Neural progenitor cell (in vitro differentiated cells): ENCODE measurements at regions not wholly inside any gene's neighbourhood (a gene's known extent, or its start where the extent isn't known, plus 50 kb on each side); places are given as distances from the start of the nearest gene placed in this dataset.

ENCODE experiments used
- DNase-seq: peaks from one replicate; pipeline ENCODE4 v3.0.0-alpha.2; 2016; ENCODE audit warnings: low spot score
- H2AFZ ChIP-seq: fragments of 200-600 bp; sonication (generic); replicated peaks from 2 replicates; pipeline ENCODE4 v1.6.1; 2016; ENCODE audit warnings: antibody characterized with exemption
- H3F3A ChIP-seq: fragments of 200-600 bp; sonication (generic); 2 replicates; pipeline ENCODE4 v1.6.1; 2016; ENCODE audit warnings: antibody characterized with exemption, low read depth
- H3K27ac ChIP-seq: fragments of 200-600 bp; sonication (generic); 2 replicates; pipeline ENCODE4 v1.5.1; 2016; ENCODE audit warnings: mild to moderate bottlenecking
- H3K27me3 ChIP-seq: fragments of 200-600 bp; sonication (generic); 2 replicates; pipeline ENCODE4 v1.6.1; 2016; ENCODE audit warnings: mild to moderate bottlenecking, moderate library complexity
- H3K36me3 ChIP-seq: fragments of 200-600 bp; sonication (generic); 2 replicates; pipeline ENCODE4 v1.5.1; 2016
- H3K4me1 ChIP-seq: fragments of 200-600 bp; sonication (generic); 2 replicates; pipeline ENCODE4 v1.6.1; 2016; ENCODE audit warnings: mixed run types
- H3K4me2 ChIP-seq: fragments of 200-600 bp; sonication (generic); 2 replicates; pipeline ENCODE4 v1.6.1; 2016
- H3K4me3 ChIP-seq: fragments of 200-600 bp; sonication (generic); 2 replicates; pipeline ENCODE4 v1.5.1; 2016
- H3K79me2 ChIP-seq: fragments of 200-600 bp; sonication (generic); 2 replicates; pipeline ENCODE4 v1.6.1; 2016; ENCODE audit warnings: low read depth
- H3K9ac ChIP-seq: fragments of 200-600 bp; sonication (generic); 2 replicates; pipeline ENCODE4 v1.6.1; 2016
- H3K9me3 ChIP-seq: fragments of 200-600 bp; sonication (generic); 2 replicates; pipeline ENCODE4 v1.5.1; 2016; ENCODE audit warnings: low read depth
- H4K20me1 ChIP-seq: fragments of 200-600 bp; sonication (generic); 2 replicates; pipeline ENCODE4 v1.6.1; 2016; ENCODE audit warnings: low read depth
- H3K27ac Mint-ChIP-seq: 3 replicates; pipeline ENCODE4 v1.8.0; 2021; ENCODE audit warnings: mixed read lengths
- H3K27me3 Mint-ChIP-seq: 2 replicates; pipeline ENCODE4 v1.8.0; 2022; ENCODE audit warnings: low read depth, mild to moderate bottlenecking, inconsistent platforms, moderate library complexity, mixed read lengths; ENCODE audit not compliant: insufficient read depth
- H3K36me3 Mint-ChIP-seq: 3 replicates; pipeline ENCODE4 v1.8.0; 2021; ENCODE audit warnings: mixed read lengths
- H3K4me1 Mint-ChIP-seq: 3 replicates; pipeline ENCODE4 v1.8.0; 2021; ENCODE audit warnings: mixed read lengths
- H3K4me3 Mint-ChIP-seq: 3 replicates; pipeline ENCODE4 v1.8.0; 2021; ENCODE audit warnings: mild to moderate bottlenecking, moderate library complexity, mixed read lengths
- H3K9me3 Mint-ChIP-seq: 3 replicates; pipeline ENCODE4 v1.8.0; 2020; ENCODE audit warnings: mixed read lengths
- EZH2 ChIP-seq: fragments of 200-600 bp; sonication (generic); IDR thresholded peaks from 2 replicates; pipeline ENCODE4 v1.6.1; 2017; ENCODE audit warnings: antibody characterized with exemption, mild to moderate bottlenecking, moderate library complexity
- EZH2phosphoT487 ChIP-seq: fragments of 200-600 bp; sonication (generic); IDR thresholded peaks from 2 replicates; pipeline ENCODE4 v1.6.1; 2017; ENCODE audit warnings: antibody characterized with exemption
- TF ChIP-seq, protein P1 (sequence below): fragments of 200-600 bp; sonication (generic); IDR thresholded peaks from 2 replicates; pipeline ENCODE4 v1.5.1; 2017; ENCODE audit warnings: antibody characterized with exemption, mild to moderate bottlenecking

DNA sequence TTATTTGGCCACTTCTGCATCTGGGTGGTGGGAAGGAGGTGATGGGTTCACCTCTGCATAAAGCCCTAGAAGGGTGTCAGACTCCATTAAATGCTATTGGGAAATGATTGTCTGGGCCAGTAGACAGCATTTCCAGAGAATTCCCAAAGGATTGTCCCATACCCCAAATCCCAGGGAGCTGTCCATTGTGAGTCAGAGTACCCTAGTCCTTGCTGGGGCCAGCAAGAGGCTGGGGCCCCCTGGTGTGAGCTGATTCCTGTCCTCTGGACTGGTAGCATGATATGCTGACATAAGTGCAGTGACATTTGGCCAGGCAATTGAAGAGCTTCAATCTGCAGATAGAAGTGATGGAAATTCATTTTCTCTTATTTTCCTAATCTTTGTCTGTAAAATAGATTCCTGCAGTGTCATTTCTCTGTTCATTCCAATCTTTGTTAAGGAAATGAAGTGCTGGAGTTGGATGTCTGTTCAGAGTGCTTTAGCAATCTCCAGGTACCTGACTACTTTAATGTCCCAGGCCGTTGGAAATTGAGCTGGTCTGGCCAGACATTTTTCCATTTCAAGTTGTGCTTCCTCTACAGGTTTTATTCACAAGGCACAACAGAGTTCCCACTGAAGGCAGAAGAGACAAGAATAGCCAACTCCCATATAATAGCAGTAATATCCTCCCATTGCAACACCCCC is 91.2 kb downstream of the RPLP1 start:
- Histone ChIP-seq H3K4me2 (no peak overlapping the region), H3K4me3 (no peak overlapping the region), H3K36me3 (no peaks in the 10 kb centered on the region), H3K27ac (no peak overlapping the region), H2AFZ (no peak overlapping the region), H3K4me1 (peaks cover 6% of the 10 kb centered on the region), H3K27me3 (no peaks in the 10 kb centered on the region), H3K79me2 (no peaks in the 10 kb centered on the region), H4K20me1 (no peaks in the 10 kb centered on the region), H3K9me3 (no peaks in the 10 kb centered on the region), H3F3A (no peaks in the 10 kb centered on the region), H3K9ac (no peak overlapping the region)
- Mint-ChIP-seq H3K36me3 (peaks cover 2% of the 10 kb centered on the region), H3K27ac (no peak overlapping the region), H3K4me1 (peaks cover 21% of the 10 kb centered on the region), H3K9me3 (peaks cover 2% of the 10 kb centered on the region), H3K27me3 (peaks cover 7% of the 10 kb centered on the region), H3K4me3 (no peak overlapping the region)
- DNase-seq = peak; percentile 46
- no peak for TF ChIP-seq EZH2phosphoT487
- TF ChIP-seq EZH2 = no peak
- TF ChIP-seq, protein P1, sequence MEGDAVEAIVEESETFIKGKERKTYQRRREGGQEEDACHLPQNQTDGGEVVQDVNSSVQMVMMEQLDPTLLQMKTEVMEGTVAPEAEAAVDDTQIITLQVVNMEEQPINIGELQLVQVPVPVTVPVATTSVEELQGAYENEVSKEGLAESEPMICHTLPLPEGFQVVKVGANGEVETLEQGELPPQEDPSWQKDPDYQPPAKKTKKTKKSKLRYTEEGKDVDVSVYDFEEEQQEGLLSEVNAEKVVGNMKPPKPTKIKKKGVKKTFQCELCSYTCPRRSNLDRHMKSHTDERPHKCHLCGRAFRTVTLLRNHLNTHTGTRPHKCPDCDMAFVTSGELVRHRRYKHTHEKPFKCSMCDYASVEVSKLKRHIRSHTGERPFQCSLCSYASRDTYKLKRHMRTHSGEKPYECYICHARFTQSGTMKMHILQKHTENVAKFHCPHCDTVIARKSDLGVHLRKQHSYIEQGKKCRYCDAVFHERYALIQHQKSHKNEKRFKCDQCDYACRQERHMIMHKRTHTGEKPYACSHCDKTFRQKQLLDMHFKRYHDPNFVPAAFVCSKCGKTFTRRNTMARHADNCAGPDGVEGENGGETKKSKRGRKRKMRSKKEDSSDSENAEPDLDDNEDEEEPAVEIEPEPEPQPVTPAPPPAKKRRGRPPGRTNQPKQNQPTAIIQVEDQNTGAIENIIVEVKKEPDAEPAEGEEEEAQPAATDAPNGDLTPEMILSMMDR = no peak

DNA sequence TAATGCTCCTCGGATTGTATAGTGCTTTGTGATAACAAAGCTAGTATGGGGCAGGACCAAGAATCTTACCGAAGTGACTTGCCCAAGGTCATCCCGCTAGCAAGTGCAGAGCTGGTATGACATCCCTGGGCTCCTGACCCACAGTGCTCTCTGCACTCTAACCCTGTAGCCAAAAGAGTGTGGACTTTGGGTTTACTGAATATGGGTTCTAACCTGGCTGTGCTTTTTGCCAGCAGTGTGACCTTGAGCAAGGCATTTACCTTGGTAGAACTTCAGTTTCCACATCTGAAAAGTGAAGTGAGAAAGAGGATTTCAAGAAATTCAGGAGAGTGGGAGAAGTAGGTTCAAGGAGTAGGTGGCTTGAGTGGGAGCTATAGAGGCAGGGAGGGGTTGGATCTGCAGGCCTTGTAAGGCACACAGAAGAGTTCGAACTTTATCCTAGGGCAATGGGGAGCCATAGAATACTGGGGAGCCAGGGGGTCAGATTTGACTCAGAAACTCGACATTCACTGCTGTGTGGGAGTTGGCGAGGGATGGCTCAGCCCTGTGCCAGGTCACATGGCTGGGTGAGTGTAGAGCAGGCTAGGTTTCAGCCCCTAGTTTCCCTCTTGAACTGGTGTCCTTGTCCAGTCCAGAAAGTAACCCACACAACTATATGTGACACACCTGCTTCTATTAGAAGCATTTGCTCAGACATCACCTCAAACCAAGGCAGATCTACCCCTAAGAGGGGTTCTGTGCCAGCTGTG is 91.9 kb downstream of the RPLP1 start:
- H3K4me2 ChIP-seq = no peak overlapping the region
- H3K27ac ChIP-seq = no peak overlapping the region
- H3K9me3 ChIP-seq = no peaks in the 10 kb centered on the region
- Mint-ChIP-seq H3K27ac (no peak overlapping the region), H3K36me3 (peaks cover 2% of the 10 kb centered on the region), H3K4me3 (no peak overlapping the region), H3K4me1 (peaks cover 23% of the 10 kb centered on the region), H3K27me3 (peaks cover 7% of the 10 kb centered on the region), H3K9me3 (peaks cover 2% of the 10 kb centered on the region)
- H3F3A ChIP-seq = no peaks in the 10 kb centered on the region
- no peaks in the 10 kb centered on the region for H4K20me1 ChIP-seq
- H3K4me1 ChIP-seq = no peaks in the 10 kb centered on the region
- H3K27me3 ChIP-seq = no peaks in the 10 kb centered on the region
- no peaks in the 10 kb centered on the region for H3K79me2 ChIP-seq
- H2AFZ ChIP-seq = no peak overlapping the region
- H3K36me3 ChIP-seq = no peaks in the 10 kb centered on the region
- H3K4me3 ChIP-seq = no peak overlapping the region
- H3K9ac ChIP-seq = no peak overlapping the region
- no peak for TF ChIP-seq EZH2
- TF ChIP-seq, protein P1 = no peak
- TF ChIP-seq EZH2phosphoT487 = no peak
- no peak for DNase-seq

DNA sequence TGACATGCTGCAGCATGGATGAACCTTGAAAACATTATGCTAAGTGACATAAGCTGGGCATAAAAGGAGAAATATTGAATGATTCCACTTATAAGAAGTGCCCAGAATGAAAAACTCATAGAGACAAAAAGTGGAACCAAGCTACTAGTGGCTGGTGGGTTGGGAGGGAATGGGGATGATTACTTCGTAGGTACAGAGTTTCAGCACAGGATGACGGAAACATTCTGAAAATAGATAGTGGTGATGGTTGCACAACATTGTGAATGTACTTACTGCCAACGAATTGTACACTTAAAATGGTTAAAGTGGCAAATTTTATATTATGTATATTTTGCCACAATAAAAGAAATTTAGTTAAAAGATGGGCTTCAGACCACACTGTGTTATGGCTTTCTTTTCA is 93.6 kb downstream of the RPLP1 start:
- no peak for TF ChIP-seq EZH2phosphoT487
- no peaks in the 10 kb centered on the region for H3K27me3 ChIP-seq
- H3K79me2 ChIP-seq = no peaks in the 10 kb centered on the region
- H3K36me3 Mint-ChIP-seq = peaks cover 2% of the 10 kb centered on the region
- no peak overlapping the region for H3K27ac ChIP-seq
- H3K36me3 ChIP-seq = no peaks in the 10 kb centered on the region
- no peaks in the 10 kb centered on the region for H3K9me3 ChIP-seq
- H3K27me3 Mint-ChIP-seq = peaks cover 7% of the 10 kb centered on the region
- H2AFZ ChIP-seq = no peak overlapping the region
- H3K4me3 ChIP-seq = no peak overlapping the region
- H3K4me1 ChIP-seq = no peaks in the 10 kb centered on the region
- no peak overlapping the region for H3K9ac ChIP-seq
- no peak overlapping the region for H3K4me3 Mint-ChIP-seq
- H3K27ac Mint-ChIP-seq = no peak overlapping the region
- H3K9me3 Mint-ChIP-seq = peaks cover 3% of the 10 kb centered on the region
- no peak for DNase-seq
- no peaks in the 10 kb centered on the region for H4K20me1 ChIP-seq
- H3K4me2 ChIP-seq = no peak overlapping the region
- no peaks in the 10 kb centered on the region for H3F3A ChIP-seq
- peaks cover 29% of the 10 kb centered on the region for H3K4me1 Mint-ChIP-seq
